ENCODE measurements at regions not wholly inside any gene's neighbourhood (a gene's known extent, or its start where the extent isn't known, plus 50 kb on each side); places are given as distances from the start of the nearest gene placed in this dataset.
"Not testable (repeated sequence)": the region's sequence is repeated elsewhere in the genome, so short reads cannot be mapped to it uniquely, and the experiment has no call there.

GRCh38 chr9:102385620-102386019 is 609.5 kb upstream of the CYLC2 start:
- not testable (repeated sequence) for TF ChIP-seq CTCF (conservative IDR thresholded peaks at IDR 0.05 in 1 of 2, IDR thresholded peaks at IDR 0.05 in 1 of 2; ENCODE audit: low read depth in 1 of 2, low read length in 2 of 2); EZH2 (IDR thresholded peaks at IDR 0.05; ENCODE audit: low read length, missing control alignments)

Measured in fibroblast of lung (primary cell).